HepG2 (cell line): ENCODE measurements at regions not wholly inside any gene's neighbourhood (a gene's known extent, or its start where the extent isn't known, plus 50 kb on each side); places are given as distances from the start of the nearest gene placed in this dataset.

Experiments used
- CCAR2 ChIP-seq: fragments of 200-400 bp; formaldehyde crosslinking; optimal IDR thresholded peaks from 2 replicates; pipeline ENCODE3; 2018; ENCODE audit warnings: low read depth, mild to moderate bottlenecking, low read length, moderate library complexity
- ZBTB49 ChIP-seq: sonication (generic); formaldehyde crosslinking; IDR thresholded peaks from 2 replicates; pipeline ENCODE4 v1.4.0; 2020; ENCODE audit warnings: missing genetic modification reagents, borderline replicate concordance
- ZHX1 ChIP-seq: sonication (generic); formaldehyde crosslinking; IDR thresholded peaks from 2 replicates; pipeline ENCODE4 v1.8.1; 2022; ENCODE audit warnings: low read depth, mild to moderate bottlenecking, missing genetic modification reagents
- ZNF570 ChIP-seq: sonication (generic); formaldehyde crosslinking; IDR thresholded peaks from 2 replicates; pipeline ENCODE4 v1.4.0; 2020; ENCODE audit warnings: mild to moderate bottlenecking, missing genetic modification reagents, borderline replicate concordance
- TF ChIP-seq, protein P1 (sequence below): sonication (generic); formaldehyde crosslinking; IDR thresholded peaks from 2 replicates; pipeline ENCODE4 v1.5.0; 2020; ENCODE audit warnings: mild to moderate bottlenecking, missing genetic modification reagents, moderate library complexity

DNA sequence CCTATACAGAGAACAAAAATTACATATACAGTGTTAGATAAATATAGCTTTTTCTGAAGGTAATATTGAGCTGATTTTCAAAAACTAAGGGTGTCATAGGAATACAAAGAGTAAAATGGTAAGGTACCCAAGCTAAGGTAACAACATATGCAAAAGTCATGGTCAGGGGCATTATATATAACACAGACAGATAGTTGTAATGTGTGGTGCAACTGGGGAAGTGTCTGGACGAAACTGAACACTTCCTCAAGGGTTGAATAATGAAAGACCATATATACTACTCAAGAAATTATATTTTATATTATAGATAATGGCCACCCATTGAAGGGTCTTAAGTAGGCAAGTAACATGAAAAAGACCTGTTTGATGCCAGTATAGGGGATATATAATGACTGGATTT is 262.1 kb upstream of the CXXC4 start:
- TF ChIP-seq CCAR2 (no peak), ZBTB49 (CRISPR knock-in tag) (no peak), ZNF570 (no peak), ZHX1 (CRISPR knock-in tag) (no peak)
- TF ChIP-seq, protein P1, sequence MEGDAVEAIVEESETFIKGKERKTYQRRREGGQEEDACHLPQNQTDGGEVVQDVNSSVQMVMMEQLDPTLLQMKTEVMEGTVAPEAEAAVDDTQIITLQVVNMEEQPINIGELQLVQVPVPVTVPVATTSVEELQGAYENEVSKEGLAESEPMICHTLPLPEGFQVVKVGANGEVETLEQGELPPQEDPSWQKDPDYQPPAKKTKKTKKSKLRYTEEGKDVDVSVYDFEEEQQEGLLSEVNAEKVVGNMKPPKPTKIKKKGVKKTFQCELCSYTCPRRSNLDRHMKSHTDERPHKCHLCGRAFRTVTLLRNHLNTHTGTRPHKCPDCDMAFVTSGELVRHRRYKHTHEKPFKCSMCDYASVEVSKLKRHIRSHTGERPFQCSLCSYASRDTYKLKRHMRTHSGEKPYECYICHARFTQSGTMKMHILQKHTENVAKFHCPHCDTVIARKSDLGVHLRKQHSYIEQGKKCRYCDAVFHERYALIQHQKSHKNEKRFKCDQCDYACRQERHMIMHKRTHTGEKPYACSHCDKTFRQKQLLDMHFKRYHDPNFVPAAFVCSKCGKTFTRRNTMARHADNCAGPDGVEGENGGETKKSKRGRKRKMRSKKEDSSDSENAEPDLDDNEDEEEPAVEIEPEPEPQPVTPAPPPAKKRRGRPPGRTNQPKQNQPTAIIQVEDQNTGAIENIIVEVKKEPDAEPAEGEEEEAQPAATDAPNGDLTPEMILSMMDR = no peak
